ENCODE measurements at regions not wholly inside any gene's neighbourhood (a gene's known extent, or its start where the extent isn't known, plus 50 kb on each side); places are given as distances from the start of the nearest gene placed in this dataset.

- intact Hi-C loops (cut with micrococcal nuclease), result no loop called here
- Histone ChIP-seq H3K4me2 (replicated peaks; ENCODE audit: extremely low read depth, low read length, poor library complexity, severe bottlenecking) (no peak overlapping the region), H3K4me3 (replicated peaks in 1 of 3; ENCODE audit: low read depth in 2 of 3, low read length in 3 of 3) (no peak overlapping the region), H3K4me1 (ENCODE audit: control insufficient read depth in 1 of 2, insufficient read depth in 2 of 2, low read length in 2 of 2) (no peaks in the 10 kb centered on the region), H3K36me3 (replicated peaks in 1 of 2; ENCODE audit: control insufficient read depth in 1 of 2, insufficient read depth in 2 of 2, low read length in 2 of 2) (no peaks in the 10 kb centered on the region), H3K9ac (ENCODE audit: insufficient read depth, low read length, poor library complexity, severe bottlenecking) (no peak overlapping the region), H3K27me3 (ENCODE audit: control insufficient read depth in 2 of 2, insufficient read depth in 2 of 2, low read length in 2 of 2) (no peaks in the 10 kb centered on the region), H3K9me3 (replicated peaks in 1 of 2; ENCODE audit: control insufficient read depth in 1 of 2, insufficient read depth in 1 of 2, low read length in 2 of 2) (no peaks in the 10 kb centered on the region), H4K20me1 (ENCODE audit: insufficient read depth, low read length) (no peaks in the 10 kb centered on the region), H3K79me2 (ENCODE audit: insufficient read depth, low read length) (no peaks in the 10 kb centered on the region), H2AFZ (ENCODE audit: insufficient read depth, low read depth, low read length, poor library complexity, severe bottlenecking) (no peak overlapping the region), H3K27ac (ENCODE audit: low read depth in 1 of 2, low read length in 2 of 2) (no peak overlapping the region)
- no peak for TF ChIP-seq CTCF (IDR thresholded peaks at IDR 0.05)
- Mint-ChIP-seq H3K36me3 (no peaks in the 10 kb centered on the region), H3K27ac (no peak overlapping the region), H3K27me3 (ENCODE audit: low read depth in 3 of 3) (peaks cover 0 to 2% (median 1%) of the 10 kb centered on the region in 3 donors), H3K4me1 (no peaks in the 10 kb centered on the region), H3K4me3 (no peak overlapping the region), H3K9me3 (peaks cover 0 to 9% (median 2%) of the 10 kb centered on the region in 7 donors)
- DNase-seq, result no peak
Observed at GRCh38 chr5:128885649-128886255, 79.5 kb upstream of the SLC27A6 start.

- Histone ChIP-seq H3K79me2 (ENCODE audit: insufficient read depth, low read length) (no peaks in the 10 kb centered on the region), H2AFZ (ENCODE audit: insufficient read depth, low read depth, low read length, poor library complexity, severe bottlenecking) (no peak overlapping the region), H3K9ac (ENCODE audit: insufficient read depth, low read length, poor library complexity, severe bottlenecking) (no peak overlapping the region), H3K27ac (ENCODE audit: low read depth in 1 of 2, low read length in 2 of 2) (no peak overlapping the region), H3K4me3 (replicated peaks in 1 of 3; ENCODE audit: low read depth in 2 of 3, low read length in 3 of 3) (no peak overlapping the region), H3K27me3 (ENCODE audit: control insufficient read depth in 2 of 2, insufficient read depth in 2 of 2, low read length in 2 of 2) (no peaks in the 10 kb centered on the region), H3K9me3 (replicated peaks in 1 of 2; ENCODE audit: control insufficient read depth in 1 of 2, insufficient read depth in 1 of 2, low read length in 2 of 2) (no peaks in the 10 kb centered on the region), H3K36me3 (replicated peaks in 1 of 2; ENCODE audit: control insufficient read depth in 1 of 2, insufficient read depth in 2 of 2, low read length in 2 of 2) (no peaks in the 10 kb centered on the region), H3K4me2 (replicated peaks; ENCODE audit: extremely low read depth, low read length, poor library complexity, severe bottlenecking) (no peak overlapping the region), H3K4me1 (ENCODE audit: control insufficient read depth in 1 of 2, insufficient read depth in 2 of 2, low read length in 2 of 2) (no peaks in the 10 kb centered on the region), H4K20me1 (ENCODE audit: insufficient read depth, low read length) (no peaks in the 10 kb centered on the region)
- no peaks in the 10 kb centered on the region for H3K36me3 Mint-ChIP-seq
- no peak overlapping the region for H3K27ac Mint-ChIP-seq
- H3K27me3 Mint-ChIP-seq (ENCODE audit: low read depth in 3 of 3), result peaks cover 0 to 2% (median 0%) of the 10 kb centered on the region in 3 donors
- peaks cover 0 to 6% (median 1%) of the 10 kb centered on the region in 7 donors for H3K9me3 Mint-ChIP-seq
- TF ChIP-seq CTCF (IDR thresholded peaks at IDR 0.05), result no peak
- intact Hi-C loops (cut with micrococcal nuclease), result no loop called here
- DNase-seq, result no peak
- H3K4me3 Mint-ChIP-seq, result no peak overlapping the region
- H3K4me1 Mint-ChIP-seq, result no peaks in the 10 kb centered on the region
Observed at GRCh38 chr5:128895122-128895521, 70.2 kb upstream of the SLC27A6 start.
